ENCODE measurements at regions not wholly inside any gene's neighbourhood (a gene's known extent, or its start where the extent isn't known, plus 50 kb on each side); places are given as distances from the start of the nearest gene placed in this dataset.

GRCh38 chr2:221135699-221136098, 436.4 kb downstream of the EPHA4 start:
- TF ChIP-seq EZH2 (IDR thresholded peaks at IDR 0.05; ENCODE audit: insufficient read depth, low read length), result no peak
- TF ChIP-seq CTCF (IDR thresholded peaks at IDR 0.05; ENCODE audit: insufficient read depth, low read depth, low read length), result no peak
